PC-9 (cell line): ENCODE measurements at regions not wholly inside any gene's neighbourhood (a gene's known extent, or its start where the extent isn't known, plus 50 kb on each side); places are given as distances from the start of the nearest gene placed in this dataset.

ENCODE experiments used
- BruUV-seq: library from RNA; stranded (reverse); fragments of 400-500 nt; replicated peaks from 2 replicates; lab custom pipeline; 2021; lab: Mats Ljungman, UMichigan
- CTCF ChIA-PET: fragments of 300-600 bp; sonication (Branson Sonifier 250); formaldehyde crosslinking; loops from one replicate; lab custom pipeline; 2022; ENCODE audit warnings: antibody characterized with exemption; lab: Charles Lee
- POLR2A ChIA-PET: fragments of 300-600 bp; sonication (Branson Sonifier 250); formaldehyde crosslinking; loops from one replicate; lab custom pipeline; 2022; ENCODE audit warnings: antibody characterized with exemption; ENCODE audit not compliant: unreplicated experiment; lab: Charles Lee
- DNase-seq, 2 experiments: peaks; one replicate each; pipeline versions ENCODE4 v3.0.0 to v3.0.0-alpha.2; 2015 to 2022; ENCODE audit warnings: mixed read lengths in 1 of 2
- H2AFZ ChIP-seq: fragments of 200-600 bp; sonication (generic); 2 replicates; pipeline ENCODE4 v1.8.1; 2017; ENCODE audit warnings: antibody characterized with exemption
- H3F3A ChIP-seq: fragments of 200-600 bp; sonication (generic); 2 replicates; pipeline ENCODE4 v1.8.1; 2017; ENCODE audit warnings: antibody characterized with exemption, mild to moderate bottlenecking, low read depth; ENCODE audit not compliant: insufficient read depth
- H3K27ac ChIP-seq: fragments of 200-600 bp; sonication (generic); 2 replicates; pipeline ENCODE4 v1.6.1; 2016; ENCODE audit warnings: mixed run types
- H3K27me3 ChIP-seq: fragments of 200-600 bp; sonication (generic); 2 replicates; pipeline ENCODE4 v1.6.1; 2016; ENCODE audit warnings: low read depth, mixed run types; ENCODE audit not compliant: insufficient read depth
- H3K36me3 ChIP-seq: fragments of 200-600 bp; sonication (generic); 2 replicates; pipeline ENCODE4 v1.6.1; 2016; ENCODE audit warnings: low read depth, mixed run types
- H3K4me1 ChIP-seq: fragments of 200-600 bp; sonication (generic); replicated peaks from 2 replicates; pipeline ENCODE4 v1.6.1; 2016; ENCODE audit warnings: mixed run types; ENCODE audit not compliant: insufficient read depth
- H3K4me2 ChIP-seq: fragments of 200-600 bp; sonication (generic); 2 replicates; pipeline ENCODE4 v1.6.1; 2017; ENCODE audit warnings: mixed run types
- H3K4me3 ChIP-seq: fragments of 200-600 bp; sonication (generic); 2 replicates; pipeline ENCODE4 v1.6.1; 2016; ENCODE audit warnings: mixed run types
- H3K79me2 ChIP-seq: fragments of 200-600 bp; sonication (generic); 2 replicates; pipeline ENCODE4 v1.6.1; 2017; ENCODE audit warnings: low read depth, mixed run types
- H3K9me2 ChIP-seq: fragments of 200-600 bp; sonication (generic); 2 replicates; pipeline ENCODE4 v1.8.1; 2017; ENCODE audit warnings: mild to moderate bottlenecking; ENCODE audit not compliant: insufficient read depth
- H3K9me3 ChIP-seq: fragments of 200-600 bp; sonication (generic); 2 replicates; pipeline ENCODE4 v1.8.1; 2016; ENCODE audit warnings: low read depth; ENCODE audit not compliant: insufficient read depth
- H4K20me1 ChIP-seq: fragments of 200-600 bp; sonication (generic); 2 replicates; pipeline ENCODE4 v1.8.1; 2017; ENCODE audit not compliant: insufficient read depth
- EZH2 ChIP-seq: fragments of 200-600 bp; sonication (generic); IDR thresholded peaks from 2 replicates; pipeline ENCODE4 v1.8.0; 2017; ENCODE audit warnings: antibody characterized with exemption, low read depth
- intact Hi-C: fragments of 100-400 bp; cut with micrococcal nuclease; formaldehyde crosslinking; loops from one replicate; pipeline ENCODE4 v1.10.0; 2022; ENCODE audit not compliant: unreplicated experiment
- TF ChIP-seq, protein P1 (sequence below): fragments of 200-600 bp; sonication (generic); conservative IDR thresholded peaks from 2 replicates; pipeline ENCODE4 v1.6.1; 2017; ENCODE audit warnings: mixed run types, antibody characterized with exemption, mild to moderate bottlenecking, moderate library complexity

GRCh38 chrX:36909676-36910030, 98.5 kb upstream of the FAM47C start:
- no TSS peak for BruUV-seq
- no peak overlapping the region for H3K4me2 ChIP-seq
- intact Hi-C loops = no loop called here

DNA sequence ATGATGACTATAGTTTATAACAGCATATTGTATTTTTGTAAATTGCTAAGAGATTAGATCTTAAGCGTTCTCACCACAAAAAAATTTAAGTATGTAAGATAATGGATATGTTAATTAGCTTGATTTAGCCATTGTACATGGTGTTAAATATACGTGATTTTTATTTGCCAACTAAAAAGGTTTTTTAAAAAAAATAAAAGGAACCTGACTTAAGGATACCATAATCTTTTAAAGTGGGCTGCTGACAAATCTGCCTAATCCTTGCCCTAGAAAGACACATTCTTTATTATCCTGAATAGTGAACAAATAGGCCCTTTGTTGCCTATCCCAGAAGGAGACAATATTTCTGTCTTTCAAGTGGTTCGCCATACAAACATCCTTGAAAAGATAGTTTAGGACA, 94.6 kb upstream of the FAM47C start:
- Histone ChIP-seq H4K20me1 (no peaks in the 10 kb centered on the region), H3K9me3 (no peaks in the 10 kb centered on the region), H3K4me3 (no peak overlapping the region), H3K27ac (no peak overlapping the region), H3K27me3 (no peaks in the 10 kb centered on the region), H3K9me2 (no peaks in the 10 kb centered on the region), H2AFZ (no peak overlapping the region), H3K4me2 (no peak overlapping the region), H3K36me3 (no peaks in the 10 kb centered on the region), H3K4me1 (no peaks in the 10 kb centered on the region), H3K79me2 (no peaks in the 10 kb centered on the region), H3F3A (no peaks in the 10 kb centered on the region)
- no peak for DNase-seq
- BruUV-seq = no TSS peak
- TF ChIP-seq, protein P1, sequence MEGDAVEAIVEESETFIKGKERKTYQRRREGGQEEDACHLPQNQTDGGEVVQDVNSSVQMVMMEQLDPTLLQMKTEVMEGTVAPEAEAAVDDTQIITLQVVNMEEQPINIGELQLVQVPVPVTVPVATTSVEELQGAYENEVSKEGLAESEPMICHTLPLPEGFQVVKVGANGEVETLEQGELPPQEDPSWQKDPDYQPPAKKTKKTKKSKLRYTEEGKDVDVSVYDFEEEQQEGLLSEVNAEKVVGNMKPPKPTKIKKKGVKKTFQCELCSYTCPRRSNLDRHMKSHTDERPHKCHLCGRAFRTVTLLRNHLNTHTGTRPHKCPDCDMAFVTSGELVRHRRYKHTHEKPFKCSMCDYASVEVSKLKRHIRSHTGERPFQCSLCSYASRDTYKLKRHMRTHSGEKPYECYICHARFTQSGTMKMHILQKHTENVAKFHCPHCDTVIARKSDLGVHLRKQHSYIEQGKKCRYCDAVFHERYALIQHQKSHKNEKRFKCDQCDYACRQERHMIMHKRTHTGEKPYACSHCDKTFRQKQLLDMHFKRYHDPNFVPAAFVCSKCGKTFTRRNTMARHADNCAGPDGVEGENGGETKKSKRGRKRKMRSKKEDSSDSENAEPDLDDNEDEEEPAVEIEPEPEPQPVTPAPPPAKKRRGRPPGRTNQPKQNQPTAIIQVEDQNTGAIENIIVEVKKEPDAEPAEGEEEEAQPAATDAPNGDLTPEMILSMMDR = no peak
- no peak for TF ChIP-seq EZH2
- POLR2A ChIA-PET = no interaction called here
- CTCF ChIA-PET = no interaction called here
- intact Hi-C loops = no loop called here

More at GRCh38 chrX:36909676-36910030, 98.5 kb upstream of the FAM47C start:
- Histone ChIP-seq H3K9me3 (no peaks in the 10 kb centered on the region), H3F3A (no peaks in the 10 kb centered on the region), H3K27me3 (no peaks in the 10 kb centered on the region), H2AFZ (no peak overlapping the region), H3K79me2 (no peaks in the 10 kb centered on the region), H4K20me1 (no peaks in the 10 kb centered on the region), H3K27ac (no peak overlapping the region), H3K36me3 (no peaks in the 10 kb centered on the region), H3K4me3 (no peak overlapping the region), H3K9me2 (no peaks in the 10 kb centered on the region), H3K4me1 (no peaks in the 10 kb centered on the region)
- CTCF ChIA-PET = no interaction called here
- POLR2A ChIA-PET = no interaction called here
- no peak for DNase-seq
- TF ChIP-seq EZH2 = no peak
- TF ChIP-seq, protein P1 = no peak

DNA sequence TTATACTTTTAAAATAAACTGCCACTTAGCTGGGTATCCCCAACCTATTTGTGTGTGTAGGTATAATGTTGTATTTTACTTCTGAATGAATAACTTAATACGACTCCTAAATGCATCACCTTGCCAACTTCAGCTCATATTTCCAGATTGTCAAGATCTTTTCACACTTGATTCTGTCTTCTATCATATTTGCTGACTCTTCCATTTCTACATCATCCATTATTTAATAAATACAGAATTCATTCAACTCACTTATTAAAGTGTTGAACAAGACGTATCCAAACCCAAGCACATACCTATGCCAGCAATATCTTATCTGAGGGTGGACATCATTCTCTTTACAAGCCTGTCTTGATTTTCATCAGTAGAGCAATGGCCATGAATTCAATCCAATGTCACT, 91.2 kb upstream of the FAM47C start:
- Histone ChIP-seq H3K79me2 (no peaks in the 10 kb centered on the region), H3K9me3 (no peaks in the 10 kb centered on the region), H3K9me2 (no peaks in the 10 kb centered on the region), H3K4me1 (no peaks in the 10 kb centered on the region), H2AFZ (no peak overlapping the region), H3K4me2 (no peak overlapping the region), H4K20me1 (no peaks in the 10 kb centered on the region), H3K36me3 (no peaks in the 10 kb centered on the region), H3K27ac (no peak overlapping the region), H3K4me3 (no peak overlapping the region), H3F3A (no peaks in the 10 kb centered on the region), H3K27me3 (no peaks in the 10 kb centered on the region)
- ChIA-PET CTCF (no interaction called here), POLR2A (interaction anchor here (0.6 kb wide), 1 partner anchor 1276 kb away, joined by 4 read pairs; no protein-coding TSS in a partner anchor)
- BruUV-seq = no TSS peak
- intact Hi-C loops = no loop called here
- TF ChIP-seq EZH2 = no peak
- TF ChIP-seq, protein P1 = no peak
- no peak for DNase-seq
